Endothelial cell of umbilical vein (primary cell): ENCODE measurements at regions not wholly inside any gene's neighbourhood (a gene's known extent, or its start where the extent isn't known, plus 50 kb on each side); places are given as distances from the start of the nearest gene placed in this dataset.

Experiments
- BruUV-seq: library from RNA; stranded (reverse); fragments of 400-500 nt; replicated peaks from 2 replicates; lab custom pipeline; 2021; lab: Mats Ljungman, UMichigan
- CTCF ChIA-PET: fragments of 300-600, 350-600 bp; sonication (Branson Sonifier 250); formaldehyde crosslinking; loops from one replicate; lab custom pipeline; 2021; ENCODE audit warnings: antibody characterized with exemption, inconsistent platforms; lab: Charles Lee
- POLR2A ChIA-PET: fragments of 300-600, 350-600 bp; sonication (Branson Sonifier 250); formaldehyde crosslinking; loops from one replicate; lab custom pipeline; 2021; ENCODE audit warnings: antibody characterized with exemption, inconsistent platforms; lab: Charles Lee
- DNase-seq: peaks from one replicate; pipeline ENCODE4 v3.0.0-alpha.2; 2011; ENCODE audit warnings: low read depth, low spot score
- FAIRE-seq: peaks from 2 replicates; lab custom pipeline; 2011; peaks lifted over from hg19 to GRCh38; lab: Jason Lieb, UNC
- H2AFZ ChIP-seq: 2 replicates; pipeline ENCODE4 v1.6.0; 2012; ENCODE audit warnings: low read depth, low read length, control low read depth, inconsistent platforms
- H3K27ac ChIP-seq: 2 replicates; pipeline ENCODE4 v1.5.1; 2011; ENCODE audit warnings: low read depth, mild to moderate bottlenecking, control low read depth, low read length, moderate library complexity; ENCODE audit not compliant: insufficient read depth
- H3K27me3 ChIP-seq, 2 experiments: 2 replicates each; pipeline versions ENCODE4 v1.6.0 to v1.6.1; 2011; ENCODE audit warnings: low read length in 2 of 2, mixed read lengths in 1 of 2; ENCODE audit not compliant: control insufficient read depth in 2 of 2, insufficient read depth in 2 of 2
- H3K36me3 ChIP-seq, 2 experiments: 2 replicates in 1 of 2; 3 replicates in 1 of 2; pipeline ENCODE4 v1.5.1; 2011; ENCODE audit warnings: low read length in 2 of 2, mild to moderate bottlenecking in 1 of 2, moderate library complexity in 1 of 2; ENCODE audit not compliant: control insufficient read depth in 2 of 2, insufficient read depth in 2 of 2; ENCODE audit errors: extremely low read depth in 1 of 2
- H3K4me1 ChIP-seq: 3 replicates; pipeline ENCODE4 v1.5.1; 2011; ENCODE audit warnings: mild to moderate bottlenecking, low read length; ENCODE audit not compliant: control insufficient read depth, insufficient read depth; ENCODE audit errors: extremely low read depth
- H3K4me2 ChIP-seq: 2 replicates; pipeline ENCODE4 v1.6.1; 2011; ENCODE audit warnings: low read length, control low read depth, mixed read lengths; ENCODE audit not compliant: insufficient read depth
- H3K4me3 ChIP-seq, 3 experiments: fragments of 200-600 bp in 1 of 3; sonication (generic), shearing (Covaris generic) in 1 of 3; replicated peaks in 1 of 3; 2 replicates each; pipeline ENCODE4 v1.5.1; 2011 to 2016; ENCODE audit warnings: control low read depth in 3 of 3, low read length in 3 of 3, mild to moderate bottlenecking in 2 of 3, inconsistent platforms in 1 of 3, low read depth in 1 of 3, moderate library complexity in 1 of 3; ENCODE audit not compliant: insufficient read depth in 1 of 3
- H3K79me2 ChIP-seq: 2 replicates; pipeline ENCODE4 v1.6.0; 2012; ENCODE audit warnings: low read length, inconsistent platforms; ENCODE audit not compliant: control insufficient read depth, insufficient read depth
- H3K9ac ChIP-seq: replicated peaks from 2 replicates; pipeline ENCODE3; 2011; ENCODE audit warnings: low read length, control low read depth; ENCODE audit not compliant: insufficient read depth; ENCODE audit errors: extremely low read depth
- H3K9me1 ChIP-seq: replicated peaks from 3 replicates; pipeline ENCODE4 v1.6.0; 2011; ENCODE audit warnings: mild to moderate bottlenecking, low read length; ENCODE audit not compliant: control insufficient read depth, insufficient read depth; ENCODE audit errors: extremely low read depth
- H3K9me3 ChIP-seq: replicated peaks from 2 replicates; pipeline ENCODE4 v1.5.1; 2012; ENCODE audit warnings: low read length, inconsistent platforms; ENCODE audit not compliant: control insufficient read depth, insufficient read depth
- H4K20me1 ChIP-seq: replicated peaks from 2 replicates; pipeline ENCODE3; 2011; ENCODE audit warnings: mild to moderate bottlenecking, low read length; ENCODE audit not compliant: control insufficient read depth, insufficient read depth; ENCODE audit errors: extremely low read depth
- EZH2 ChIP-seq: IDR thresholded peaks from 2 replicates; pipeline ENCODE4 v1.6.1; 2012; ENCODE audit warnings: borderline replicate concordance, low read depth, mild to moderate bottlenecking, moderate library complexity, low read length, inconsistent platforms; ENCODE audit not compliant: severe bottlenecking
- FOS ChIP-seq: IDR thresholded peaks from 2 replicates; pipeline ENCODE4 v1.6.1; 2011; ENCODE audit warnings: mild to moderate bottlenecking, low read length, moderate library complexity, borderline replicate concordance; ENCODE audit not compliant: insufficient read depth
- JUN ChIP-seq: IDR thresholded peaks from 2 replicates; pipeline ENCODE4 v1.6.1; 2011; ENCODE audit warnings: borderline replicate concordance, low read depth; ENCODE audit not compliant: insufficient read length, insufficient read depth
- POLR2A ChIP-seq: IDR thresholded peaks from 2 replicates; pipeline ENCODE4 v1.6.1; 2012; ENCODE audit warnings: low read depth, mild to moderate bottlenecking, control low read depth, low read length
- POLR2AphosphoS5 ChIP-seq: IDR thresholded peaks from 2 replicates; pipeline ENCODE4 v1.6.1; 2012; ENCODE audit warnings: low read depth, mild to moderate bottlenecking, control low read depth, low read length, moderate library complexity; ENCODE audit not compliant: insufficient read depth
- dilution Hi-C: fragments of 300-500 bp; cut with MboI; formaldehyde crosslinking; loops from one replicate; pipeline ENCODE4 v1.15.0; 2019; ENCODE audit warnings: low sequenced_read_pairs; ENCODE audit not compliant: extremely low pct_ligation_motif_present
- intact Hi-C: fragments of 100-400 bp; cut with micrococcal nuclease; formaldehyde crosslinking; loops from one replicate; pipeline ENCODE4 v1.10.0; 2022

DNA sequence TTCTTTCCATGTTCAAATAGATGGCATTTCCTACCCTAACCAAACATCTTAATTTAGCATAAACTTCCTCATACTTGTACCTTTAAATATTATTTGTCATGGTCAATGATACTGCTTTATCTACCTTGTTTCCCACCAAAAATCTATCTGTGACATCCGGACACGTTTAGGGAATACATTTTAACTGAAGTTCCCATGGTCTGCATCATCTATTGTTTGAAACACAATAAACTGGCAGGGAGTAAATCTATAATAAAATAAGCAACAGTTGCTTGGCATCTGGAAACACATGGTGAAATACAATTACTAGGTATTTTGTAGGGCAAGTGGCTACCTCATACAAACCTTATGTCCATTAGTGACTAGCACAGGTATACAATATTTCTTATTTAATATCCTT, 289.1 kb downstream of the GJA1 start:
- FAIRE-seq (no peak), DNase-seq (peak; percentile 44)
- Histone ChIP-seq H3K9me3 (no peaks in the 10 kb centered on the region), H3K79me2 (no peaks in the 10 kb centered on the region), H2AFZ (no peak overlapping the region), H3K4me3 (no peak overlapping the region), H3K27me3 (no peaks in the 10 kb centered on the region), H3K9ac (no peak overlapping the region), H3K36me3 (no peaks in the 10 kb centered on the region), H3K4me1 (peaks cover 10% of the 10 kb centered on the region), H3K4me2 (no peak overlapping the region), H4K20me1 (no peaks in the 10 kb centered on the region), H3K27ac (no peak overlapping the region), H3K9me1 (peaks cover 3% of the 10 kb centered on the region)
- TF ChIP-seq EZH2 = no peak
- no peak for TF ChIP-seq POLR2A
- no TSS peak for BruUV-seq
- dilution Hi-C loops (no loop called here), intact Hi-C loops (loop anchor here (10.0 kb wide), 2 partner anchors 290 to 390 kb away; partner anchors contain the start of genes GJA1 and TBC1D32)
- ChIA-PET CTCF (no interaction called here), POLR2A (no interaction called here)

DNA sequence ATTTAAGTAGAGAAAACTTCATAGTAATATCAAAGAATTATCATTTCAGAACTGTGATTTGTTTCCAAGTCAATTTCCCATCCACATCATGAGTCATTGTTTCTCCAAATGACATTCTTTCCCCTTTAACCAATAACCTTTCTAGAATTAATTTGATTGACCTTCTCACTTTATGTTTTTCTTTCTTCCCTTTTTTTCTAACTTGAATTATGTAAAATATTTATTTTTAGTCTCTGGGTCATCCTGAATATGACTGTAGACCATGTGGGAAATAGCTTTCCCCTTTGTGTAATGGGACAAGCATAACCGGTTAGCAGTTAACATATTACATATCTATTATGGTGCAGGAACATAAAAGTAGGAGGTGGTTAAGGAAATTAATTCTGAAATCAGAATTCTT, 291.1 kb downstream of the GJA1 start:
- no TSS peak for BruUV-seq
- CTCF ChIA-PET = interaction anchor here (1.0 to 1.4 kb wide), 4 partner anchors 8 to 291 kb away, joined by 3 read pairs; partner anchors contain the start of gene GJA1

More for the DNA sequence above, 291.1 kb downstream of the GJA1 start:
- Histone ChIP-seq H3K9ac (no peak overlapping the region), H3K27ac (peak overlapping the region; percentile 29), H4K20me1 (no peaks in the 10 kb centered on the region), H3K27me3 (no peaks in the 10 kb centered on the region), H3K36me3 (no peaks in the 10 kb centered on the region), H3K4me2 (no peak overlapping the region), H3K4me3 (no peak overlapping the region), H3K4me1 (peaks cover 10% of the 10 kb centered on the region), H3K9me3 (no peaks in the 10 kb centered on the region), H2AFZ (no peak overlapping the region), H3K79me2 (no peaks in the 10 kb centered on the region), H3K9me1 (peaks cover 3% of the 10 kb centered on the region)
- FAIRE-seq = no peak
- POLR2A ChIA-PET = no interaction called here
- dilution Hi-C loops (no loop called here), intact Hi-C loops (loop anchor here (2.0 to 10.0 kb wide), 5 partner anchors 74 to 392 kb away; partner anchors contain the start of genes GJA1 and TBC1D32)
- no peak for TF ChIP-seq EZH2
- TF ChIP-seq FOS = peak; percentile 64
- peak; percentile 55 for TF ChIP-seq JUN
- TF ChIP-seq POLR2AphosphoS5 = no peak
- peak; percentile 83 for DNase-seq
